ENCODE measurements at regions not wholly inside any gene's neighbourhood (a gene's known extent, or its start where the extent isn't known, plus 50 kb on each side); places are given as distances from the start of the nearest gene placed in this dataset.

DNA sequence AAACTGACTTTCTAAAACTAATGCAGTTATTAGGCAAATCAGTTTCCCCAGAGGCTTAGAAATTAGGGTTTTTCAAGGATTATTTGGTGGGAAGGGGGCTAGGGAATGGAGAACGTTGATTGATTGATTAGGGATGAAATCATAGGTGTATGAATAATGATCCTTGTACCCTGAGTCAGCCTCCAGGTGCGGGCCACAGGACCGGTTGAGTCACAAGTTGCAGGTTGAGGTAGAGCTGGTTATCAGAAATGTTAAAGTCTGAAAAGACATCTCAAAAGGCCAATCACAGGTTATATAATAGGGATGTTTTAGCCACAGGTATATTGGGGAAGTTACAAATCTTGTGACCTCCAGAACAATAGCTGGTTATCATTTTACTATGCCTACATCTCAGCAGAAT, 341.8 kb upstream of the GULP1 start:
- no peak overlapping the region for H3K27ac Mint-ChIP-seq
- intact Hi-C loops (cut with DNase I, micrococcal nuclease) = no loop called here
- no peaks in the 10 kb centered on the region for H3K4me1 ChIP-seq (ENCODE audit: insufficient read depth, low read length)
- no peaks in the 10 kb centered on the region for H3K36me3 ChIP-seq (ENCODE audit: insufficient read depth, low read length)
- H3K4me3 Mint-ChIP-seq = no peak overlapping the region
- POLR2A ChIA-PET = no interaction called here
- H3K27ac ChIP-seq (ENCODE audit: low read depth in 1 of 2, low read length in 2 of 2) = no peak overlapping the region
- H3K9me3 Mint-ChIP-seq = peaks cover 4% of the 10 kb centered on the region
- ATAC-seq (ENCODE audit: poor library complexity) (no peak), DNase-seq (no peak)
- CTCF ChIA-PET = no interaction called here
- no peaks in the 10 kb centered on the region for H3K4me1 Mint-ChIP-seq (ENCODE audit: low read depth)
- no peak overlapping the region for H3K4me3 ChIP-seq (ENCODE audit: low read length)
- TF ChIP-seq, protein P1, sequence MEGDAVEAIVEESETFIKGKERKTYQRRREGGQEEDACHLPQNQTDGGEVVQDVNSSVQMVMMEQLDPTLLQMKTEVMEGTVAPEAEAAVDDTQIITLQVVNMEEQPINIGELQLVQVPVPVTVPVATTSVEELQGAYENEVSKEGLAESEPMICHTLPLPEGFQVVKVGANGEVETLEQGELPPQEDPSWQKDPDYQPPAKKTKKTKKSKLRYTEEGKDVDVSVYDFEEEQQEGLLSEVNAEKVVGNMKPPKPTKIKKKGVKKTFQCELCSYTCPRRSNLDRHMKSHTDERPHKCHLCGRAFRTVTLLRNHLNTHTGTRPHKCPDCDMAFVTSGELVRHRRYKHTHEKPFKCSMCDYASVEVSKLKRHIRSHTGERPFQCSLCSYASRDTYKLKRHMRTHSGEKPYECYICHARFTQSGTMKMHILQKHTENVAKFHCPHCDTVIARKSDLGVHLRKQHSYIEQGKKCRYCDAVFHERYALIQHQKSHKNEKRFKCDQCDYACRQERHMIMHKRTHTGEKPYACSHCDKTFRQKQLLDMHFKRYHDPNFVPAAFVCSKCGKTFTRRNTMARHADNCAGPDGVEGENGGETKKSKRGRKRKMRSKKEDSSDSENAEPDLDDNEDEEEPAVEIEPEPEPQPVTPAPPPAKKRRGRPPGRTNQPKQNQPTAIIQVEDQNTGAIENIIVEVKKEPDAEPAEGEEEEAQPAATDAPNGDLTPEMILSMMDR (IDR thresholded peaks at IDR 0.05) = no peak
- H3K9me3 ChIP-seq (ENCODE audit: control insufficient read depth in 1 of 2, insufficient read depth in 1 of 2, low read length in 2 of 2) = peaks cover 0 to 19% of the 10 kb centered on the region in 2 experiments
- no peaks in the 10 kb centered on the region for H3K36me3 Mint-ChIP-seq (ENCODE audit: low read depth)
- no peaks in the 10 kb centered on the region for H3K27me3 Mint-ChIP-seq
- H3K27me3 ChIP-seq (ENCODE audit: control insufficient read depth in 1 of 2, insufficient read depth in 2 of 2, low read length in 2 of 2) = no peaks in the 10 kb centered on the region

DNA sequence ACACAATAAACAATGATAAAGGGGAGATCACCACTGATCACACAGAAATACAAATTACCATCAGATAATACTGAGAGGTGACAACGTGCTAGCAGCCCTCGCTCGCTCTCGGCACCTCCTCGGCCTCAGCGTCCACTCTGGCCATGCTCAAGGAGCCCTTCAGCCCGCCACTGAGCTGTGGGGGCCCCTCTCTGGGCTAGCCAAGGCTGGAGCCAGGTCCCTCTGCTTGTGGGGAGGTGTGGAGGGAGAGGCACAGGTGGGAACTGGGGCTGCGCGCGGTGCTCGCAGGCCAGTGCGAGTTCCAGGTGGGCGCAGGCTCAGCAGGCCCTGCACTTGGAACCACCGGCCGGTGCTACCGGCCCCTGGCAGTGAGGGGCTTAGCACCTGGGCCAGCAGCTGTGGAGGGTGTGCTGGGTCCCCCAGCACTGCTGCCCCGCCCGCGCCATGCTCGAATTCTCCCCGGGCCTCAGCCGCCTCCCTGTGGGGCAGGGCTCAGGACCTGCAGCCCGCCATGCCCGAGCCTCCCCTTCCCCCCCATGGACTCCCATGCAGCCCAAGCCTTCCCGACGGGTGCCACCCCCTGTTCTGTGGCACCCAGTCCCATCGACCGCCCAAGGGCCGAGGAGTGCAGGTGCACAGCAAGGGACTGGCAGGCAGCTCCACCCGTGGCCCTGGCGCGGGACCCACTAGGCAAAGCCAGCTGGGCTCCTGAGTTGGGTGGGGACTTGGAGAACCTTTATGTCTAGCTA, 340.0 kb upstream of the GULP1 start:
- Mint-ChIP-seq H3K36me3 (ENCODE audit: low read depth) (no peaks in the 10 kb centered on the region), H3K4me3 (no peak overlapping the region), H3K27ac (no peak overlapping the region), H3K4me1 (ENCODE audit: low read depth) (no peaks in the 10 kb centered on the region), H3K9me3 (peaks cover 6% of the 10 kb centered on the region), H3K27me3 (no peaks in the 10 kb centered on the region)
- Histone ChIP-seq H3K9me3 (ENCODE audit: control insufficient read depth in 1 of 2, insufficient read depth in 1 of 2, low read length in 2 of 2) (peaks cover 0 to 19% of the 10 kb centered on the region in 2 experiments), H3K4me1 (ENCODE audit: insufficient read depth, low read length) (no peaks in the 10 kb centered on the region), H3K27me3 (ENCODE audit: control insufficient read depth in 1 of 2, insufficient read depth in 2 of 2, low read length in 2 of 2) (no peaks in the 10 kb centered on the region), H3K4me3 (ENCODE audit: low read length) (no peak overlapping the region), H3K36me3 (ENCODE audit: insufficient read depth, low read length) (no peaks in the 10 kb centered on the region), H3K27ac (ENCODE audit: low read depth in 1 of 2, low read length in 2 of 2) (no peak overlapping the region)
- intact Hi-C loops (cut with DNase I, micrococcal nuclease) = no loop called here
- TF ChIP-seq, protein P1 (IDR thresholded peaks at IDR 0.05) = no peak
- ATAC-seq (ENCODE audit: poor library complexity) (no peak), DNase-seq (no peak)
- CTCF ChIA-PET = no interaction called here
- POLR2A ChIA-PET = no interaction called here

DNA sequence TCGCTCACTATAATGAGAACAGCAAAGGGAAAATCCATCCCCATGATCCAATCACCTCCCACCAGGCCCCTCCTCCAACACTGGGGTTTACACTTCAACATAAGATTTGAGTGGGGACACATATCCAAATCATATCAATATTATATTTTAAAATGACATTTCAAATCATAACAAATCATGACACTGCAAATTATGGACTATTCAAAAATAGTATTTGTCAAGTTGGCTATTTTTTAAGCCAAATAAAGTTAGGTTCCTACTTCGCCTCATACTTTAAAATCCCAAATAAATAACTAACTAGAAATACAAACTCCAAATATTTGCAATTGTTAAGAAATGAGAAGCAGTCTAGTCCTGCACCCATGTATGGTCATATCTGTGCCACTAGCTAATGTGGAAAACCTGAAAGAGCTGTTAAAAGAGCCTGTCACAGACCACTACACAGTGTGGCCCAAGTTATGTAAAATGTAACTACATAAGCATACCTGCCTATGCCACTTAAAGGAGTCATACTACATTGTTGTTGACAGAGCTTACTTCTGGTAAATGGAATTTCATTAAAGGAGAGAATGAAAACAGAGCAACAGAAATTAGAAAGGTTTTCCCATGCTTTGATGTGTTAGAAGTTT, 334.7 kb upstream of the GULP1 start:
- ChIA-PET POLR2A (no interaction called here), CTCF (no interaction called here)
- Histone ChIP-seq H3K36me3 (ENCODE audit: insufficient read depth, low read length) (no peaks in the 10 kb centered on the region), H3K27me3 (ENCODE audit: control insufficient read depth in 1 of 2, insufficient read depth in 2 of 2, low read length in 2 of 2) (no peaks in the 10 kb centered on the region), H3K9me3 (ENCODE audit: control insufficient read depth in 1 of 2, insufficient read depth in 1 of 2, low read length in 2 of 2) (peaks cover 0 to 6% of the 10 kb centered on the region in 2 experiments), H3K4me3 (ENCODE audit: low read length) (no peak overlapping the region), H3K27ac (ENCODE audit: low read depth in 1 of 2, low read length in 2 of 2) (no peak overlapping the region), H3K4me1 (ENCODE audit: insufficient read depth, low read length) (no peaks in the 10 kb centered on the region)
- no peaks in the 10 kb centered on the region for H3K36me3 Mint-ChIP-seq (ENCODE audit: low read depth)
- H3K4me3 Mint-ChIP-seq = no peak overlapping the region
- ATAC-seq (ENCODE audit: poor library complexity) (no peak), DNase-seq (no peak)
- H3K27me3 Mint-ChIP-seq = no peaks in the 10 kb centered on the region
- intact Hi-C loops (cut with DNase I, micrococcal nuclease) = no loop called here
- H3K27ac Mint-ChIP-seq = no peak overlapping the region
- TF ChIP-seq, protein P1 (IDR thresholded peaks at IDR 0.05) = no peak
- H3K9me3 Mint-ChIP-seq = peaks cover 2% of the 10 kb centered on the region
- no peaks in the 10 kb centered on the region for H3K4me1 Mint-ChIP-seq (ENCODE audit: low read depth)

All from CD4-positive, alpha-beta T cell (primary cell).